ENCODE measurements at regions not wholly inside any gene's neighbourhood (a gene's known extent, or its start where the extent isn't known, plus 50 kb on each side); places are given as distances from the start of the nearest gene placed in this dataset.

DNA sequence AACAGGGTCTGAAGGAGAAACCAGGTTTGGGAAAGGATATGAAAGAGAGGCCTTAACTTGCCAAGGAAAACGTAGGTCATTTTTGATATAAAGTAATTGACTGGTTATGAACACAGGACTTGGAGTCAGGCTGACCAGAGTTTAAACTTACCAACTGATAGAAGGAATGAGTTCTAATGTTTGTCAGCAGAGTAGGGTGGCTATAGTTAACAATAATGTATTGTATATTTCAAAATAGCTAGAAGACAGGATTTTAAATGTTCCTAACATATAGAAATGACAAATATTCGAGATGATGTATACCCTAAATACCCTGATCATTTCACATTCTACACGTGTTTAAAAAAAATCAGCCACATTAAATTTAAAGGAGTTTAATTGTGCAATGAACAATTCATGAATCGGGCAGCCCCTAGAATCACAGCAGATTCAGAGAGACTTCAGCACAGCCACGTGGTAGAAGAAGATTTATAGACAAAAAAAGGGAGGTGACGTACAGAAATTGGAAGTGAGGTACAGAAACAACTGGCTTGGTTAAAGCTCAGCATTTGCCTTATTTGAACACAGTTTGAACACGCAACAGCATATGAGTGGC, 52.5 kb upstream of the PLEKHG7 start:
- Histone ChIP-seq H3K36me3 (ENCODE audit: control insufficient read depth in 1 of 2, insufficient read depth in 2 of 2, low read length in 2 of 2) (no peaks in the 10 kb centered on the region), H3K9me3 (ENCODE audit: control insufficient read depth in 1 of 2, low read length in 2 of 2) (no peaks in the 10 kb centered on the region), H3K27ac (ENCODE audit: low read length) (no peak overlapping the region), H3K4me3 (ENCODE audit: low read depth in 1 of 2, low read length in 2 of 2) (no peak overlapping the region), H3K27me3 (ENCODE audit: low read depth, low read length) (no peaks in the 10 kb centered on the region), H3K4me1 (ENCODE audit: control insufficient read depth in 1 of 2, insufficient read depth in 2 of 2, low read length in 2 of 2) (no peaks in the 10 kb centered on the region)

DNA sequence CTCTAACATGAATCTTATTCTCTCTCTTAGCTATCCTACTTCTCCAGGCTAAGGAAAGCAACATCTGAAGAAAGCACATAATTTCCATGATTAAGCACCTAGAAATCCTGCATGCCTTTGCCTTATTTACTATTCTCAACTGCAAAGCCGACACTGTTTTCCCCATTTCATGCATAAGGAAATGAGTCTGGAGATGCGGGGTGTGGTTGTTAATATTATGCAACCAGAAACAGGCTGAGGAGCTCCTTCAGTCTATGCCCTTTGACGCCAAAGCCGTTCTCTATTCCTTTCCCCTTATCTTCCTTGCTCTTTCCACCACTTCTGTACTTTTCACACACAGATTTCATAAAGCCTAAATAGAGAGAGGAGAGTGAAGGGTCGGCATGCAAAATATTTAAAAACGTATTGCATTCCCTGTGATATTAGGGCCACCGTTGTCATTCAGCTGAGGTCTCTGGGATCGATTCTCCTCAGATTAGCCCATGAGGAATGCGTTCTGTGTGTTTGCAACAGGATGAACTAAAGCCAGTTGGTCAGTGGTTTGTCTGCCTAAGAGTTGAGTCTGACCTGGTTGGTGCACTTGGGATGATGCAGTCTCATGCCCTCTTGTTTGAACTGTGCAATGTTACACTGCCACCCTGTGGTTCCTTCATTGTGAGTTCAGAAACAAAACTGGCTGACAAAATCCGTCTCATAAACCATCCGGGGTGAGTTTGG, 53.1 kb upstream of the PLEKHG7 start:
- Histone ChIP-seq H3K27ac (ENCODE audit: low read length) (no peak overlapping the region), H3K27me3 (ENCODE audit: low read depth, low read length) (no peaks in the 10 kb centered on the region), H3K36me3 (ENCODE audit: control insufficient read depth in 1 of 2, insufficient read depth in 2 of 2, low read length in 2 of 2) (no peaks in the 10 kb centered on the region), H3K9me3 (ENCODE audit: control insufficient read depth in 1 of 2, low read length in 2 of 2) (no peaks in the 10 kb centered on the region), H3K4me1 (ENCODE audit: control insufficient read depth in 1 of 2, insufficient read depth in 2 of 2, low read length in 2 of 2) (no peaks in the 10 kb centered on the region), H3K4me3 (ENCODE audit: low read depth in 1 of 2, low read length in 2 of 2) (no peak overlapping the region)

DNA sequence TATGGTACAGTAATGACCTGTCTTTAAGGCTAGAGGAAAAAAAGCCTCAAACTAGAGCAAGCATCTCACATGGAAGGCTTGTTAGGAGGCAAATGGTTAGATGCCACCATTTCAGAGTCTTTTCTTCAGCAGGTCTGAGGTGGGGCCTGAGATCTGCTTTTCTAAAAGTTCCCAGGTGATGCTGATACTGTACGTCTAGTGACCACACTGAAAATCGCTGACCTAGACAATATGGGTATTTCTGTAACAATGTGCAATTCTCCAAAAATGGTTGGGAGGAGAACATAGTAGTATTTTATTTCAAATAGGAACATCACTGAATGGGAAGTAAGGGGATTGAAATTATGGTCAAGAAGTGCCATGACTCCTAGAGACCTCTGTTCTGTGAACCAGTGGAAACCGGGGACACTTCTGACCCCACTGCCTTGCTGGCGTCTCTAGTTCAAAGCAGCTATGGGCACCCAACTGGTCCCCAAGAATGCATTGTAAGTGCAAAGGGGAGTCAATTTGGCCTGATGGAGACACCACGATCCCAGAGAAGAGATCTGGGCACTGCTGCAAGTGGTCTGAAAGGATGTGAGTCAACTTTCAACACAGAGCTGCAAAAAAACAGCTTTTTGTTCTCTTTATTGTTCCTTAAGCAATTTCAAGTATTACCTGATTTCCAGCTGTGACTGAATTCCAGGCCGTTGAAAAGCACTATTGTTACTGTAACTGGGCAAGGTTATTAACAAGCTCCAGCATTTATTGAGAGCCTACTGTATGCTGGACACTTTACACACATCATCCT, 54.4 kb upstream of the PLEKHG7 start:
- H3K27ac ChIP-seq (ENCODE audit: low read length) = no peak overlapping the region
- no peaks in the 10 kb centered on the region for H3K9me3 ChIP-seq (ENCODE audit: control insufficient read depth in 1 of 2, low read length in 2 of 2)
- no peaks in the 10 kb centered on the region for H3K27me3 ChIP-seq (ENCODE audit: low read depth, low read length)
- no peak overlapping the region for H3K4me3 ChIP-seq (ENCODE audit: low read depth in 1 of 2, low read length in 2 of 2)
- no peaks in the 10 kb centered on the region for H3K4me1 ChIP-seq (ENCODE audit: control insufficient read depth in 1 of 2, insufficient read depth in 2 of 2, low read length in 2 of 2)
- no peaks in the 10 kb centered on the region for H3K36me3 ChIP-seq (ENCODE audit: control insufficient read depth in 1 of 2, insufficient read depth in 2 of 2, low read length in 2 of 2)

DNA sequence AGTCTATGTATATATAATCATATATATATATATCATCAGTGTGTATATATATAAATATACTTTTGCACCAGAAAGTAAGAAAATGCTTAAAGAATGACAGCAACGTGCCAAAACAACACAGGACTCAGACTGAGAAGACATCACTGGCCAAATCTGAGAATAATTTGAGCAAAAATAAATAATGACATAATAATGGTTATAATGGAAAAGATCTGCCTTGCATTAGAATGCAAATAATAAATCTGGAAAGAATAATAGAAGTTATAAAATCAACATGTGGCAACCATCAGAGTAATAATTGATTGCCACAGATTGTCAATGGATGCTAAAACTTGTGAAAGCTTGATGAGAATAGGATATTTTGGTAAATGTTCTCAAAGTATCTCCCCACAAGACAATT, 61.5 kb upstream of the PLEKHG7 start:
- peaks cover 0 to 5% of the 10 kb centered on the region in 2 donors for H3K4me1 ChIP-seq (ENCODE audit: control insufficient read depth in 1 of 2, insufficient read depth in 2 of 2, low read length in 2 of 2)
- no peak overlapping the region for H3K27ac ChIP-seq (ENCODE audit: low read length)
- no peaks in the 10 kb centered on the region for H3K27me3 ChIP-seq (ENCODE audit: low read depth, low read length)
- peaks cover 0 to 3% of the 10 kb centered on the region in 2 donors for H3K9me3 ChIP-seq (ENCODE audit: control insufficient read depth in 1 of 2, low read length in 2 of 2)
- H3K4me3 ChIP-seq (ENCODE audit: low read depth in 1 of 2, low read length in 2 of 2) = no peak overlapping the region
- no peaks in the 10 kb centered on the region for H3K36me3 ChIP-seq (ENCODE audit: control insufficient read depth in 1 of 2, insufficient read depth in 2 of 2, low read length in 2 of 2)

DNA sequence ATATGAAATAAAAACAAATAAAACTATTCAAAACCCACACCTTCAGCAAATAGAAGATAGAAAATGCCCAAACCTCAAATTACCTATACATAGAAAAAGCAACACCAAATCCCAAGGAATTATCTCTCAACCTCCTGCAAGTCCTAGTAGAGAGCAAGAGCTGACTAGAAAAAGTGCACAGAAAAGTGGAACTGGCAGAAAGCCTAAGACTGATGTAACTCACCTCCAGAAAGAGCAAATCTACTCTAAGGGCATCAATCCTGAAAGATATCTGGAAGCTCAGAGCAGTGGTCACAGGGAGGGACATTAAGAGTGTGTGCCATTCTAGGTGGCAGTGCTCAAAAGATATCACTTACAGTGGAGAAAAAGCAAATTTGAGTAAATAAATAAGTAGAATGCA, 62.1 kb upstream of the PLEKHG7 start:
- H3K27ac ChIP-seq (ENCODE audit: low read length) = no peak overlapping the region
- no peaks in the 10 kb centered on the region for H3K36me3 ChIP-seq (ENCODE audit: control insufficient read depth in 1 of 2, insufficient read depth in 2 of 2, low read length in 2 of 2)
- H3K27me3 ChIP-seq (ENCODE audit: low read depth, low read length) = no peaks in the 10 kb centered on the region
- peaks cover 0 to 5% of the 10 kb centered on the region in 2 donors for H3K4me1 ChIP-seq (ENCODE audit: control insufficient read depth in 1 of 2, insufficient read depth in 2 of 2, low read length in 2 of 2)
- H3K4me3 ChIP-seq (ENCODE audit: low read depth in 1 of 2, low read length in 2 of 2) = no peak overlapping the region
- H3K9me3 ChIP-seq (ENCODE audit: control insufficient read depth in 1 of 2, low read length in 2 of 2) = peaks cover 0 to 3% of the 10 kb centered on the region in 2 donors

DNA sequence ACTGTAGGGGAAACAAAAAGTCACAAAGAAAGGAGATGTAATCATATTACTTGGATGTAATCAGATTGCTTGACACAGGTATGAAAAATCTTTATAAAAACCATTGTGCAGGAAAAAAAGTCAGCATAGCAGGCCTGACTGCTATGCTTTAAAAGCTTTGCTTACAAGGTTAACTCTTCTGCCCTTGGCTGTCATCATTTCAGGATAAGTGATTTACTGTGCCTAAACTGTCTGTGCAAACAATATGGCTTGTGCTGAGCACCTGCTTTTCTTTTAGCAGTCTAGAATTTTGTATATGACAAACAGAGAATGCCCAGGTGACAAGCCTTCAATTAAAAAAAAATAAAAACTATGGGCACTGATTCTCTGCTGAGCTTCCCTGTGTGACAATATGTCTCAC, 63.8 kb upstream of the PLEKHG7 start:
- Histone ChIP-seq H3K36me3 (ENCODE audit: control insufficient read depth in 1 of 2, insufficient read depth in 2 of 2, low read length in 2 of 2) (no peaks in the 10 kb centered on the region), H3K27me3 (ENCODE audit: low read depth, low read length) (no peaks in the 10 kb centered on the region), H3K4me3 (ENCODE audit: low read depth in 1 of 2, low read length in 2 of 2) (no peak overlapping the region), H3K9me3 (ENCODE audit: control insufficient read depth in 1 of 2, low read length in 2 of 2) (peaks cover 0 to 3% of the 10 kb centered on the region in 2 donors), H3K4me1 (ENCODE audit: control insufficient read depth in 1 of 2, insufficient read depth in 2 of 2, low read length in 2 of 2) (peaks cover 0 to 5% of the 10 kb centered on the region in 2 donors), H3K27ac (ENCODE audit: low read length) (no peak overlapping the region)

DNA sequence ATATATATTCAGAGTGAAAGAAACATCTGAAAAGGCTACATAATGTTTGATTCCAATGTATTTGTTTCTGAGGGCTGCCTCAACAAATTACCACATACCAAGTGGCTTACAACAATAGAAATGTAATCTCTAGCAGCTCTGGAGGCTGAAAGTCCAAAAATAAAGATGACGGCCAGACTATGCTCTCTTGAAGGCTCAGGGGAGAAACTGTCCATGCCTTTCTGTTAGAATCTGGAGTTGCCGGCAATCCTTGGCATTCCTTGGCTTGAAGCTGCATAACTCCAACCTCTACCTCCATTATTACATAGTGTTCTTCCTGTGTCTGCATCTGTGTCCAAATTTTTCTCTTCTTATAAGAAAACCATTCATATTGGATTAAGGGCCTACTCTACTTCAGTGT, 68.1 kb upstream of the PLEKHG7 start:
- Histone ChIP-seq H3K4me3 (ENCODE audit: low read depth in 1 of 2, low read length in 2 of 2) (no peak overlapping the region), H3K4me1 (ENCODE audit: control insufficient read depth in 1 of 2, insufficient read depth in 2 of 2, low read length in 2 of 2) (peaks cover 0 to 5% of the 10 kb centered on the region in 2 donors), H3K36me3 (ENCODE audit: control insufficient read depth in 1 of 2, insufficient read depth in 2 of 2, low read length in 2 of 2) (no peaks in the 10 kb centered on the region), H3K27me3 (ENCODE audit: low read depth, low read length) (no peaks in the 10 kb centered on the region), H3K9me3 (ENCODE audit: control insufficient read depth in 1 of 2, low read length in 2 of 2) (no peaks in the 10 kb centered on the region), H3K27ac (ENCODE audit: low read length) (no peak overlapping the region)

DNA sequence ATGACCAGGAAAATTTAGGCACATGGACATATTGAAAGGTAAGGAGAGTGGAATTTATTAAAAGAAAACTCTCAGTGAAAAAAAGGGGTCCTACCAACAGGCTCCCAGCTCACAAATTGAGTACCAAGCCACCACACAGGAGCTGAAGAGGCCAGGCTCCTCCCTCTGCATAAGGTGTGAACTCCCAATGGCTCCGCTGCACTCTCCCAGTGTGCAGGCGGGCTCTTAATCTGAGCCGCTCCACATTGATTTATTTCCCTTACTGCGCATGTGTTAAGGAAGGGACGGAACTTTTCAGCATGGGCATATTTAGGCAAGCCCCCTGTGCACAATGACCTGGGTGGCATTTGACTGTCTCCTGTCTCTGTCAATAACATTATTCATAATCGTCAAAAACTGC, 68.6 kb upstream of the PLEKHG7 start:
- Histone ChIP-seq H3K27me3 (ENCODE audit: low read depth, low read length) (no peaks in the 10 kb centered on the region), H3K36me3 (ENCODE audit: control insufficient read depth in 1 of 2, insufficient read depth in 2 of 2, low read length in 2 of 2) (no peaks in the 10 kb centered on the region), H3K4me1 (ENCODE audit: control insufficient read depth in 1 of 2, insufficient read depth in 2 of 2, low read length in 2 of 2) (peaks cover 0 to 3% of the 10 kb centered on the region in 2 donors)

DNA sequence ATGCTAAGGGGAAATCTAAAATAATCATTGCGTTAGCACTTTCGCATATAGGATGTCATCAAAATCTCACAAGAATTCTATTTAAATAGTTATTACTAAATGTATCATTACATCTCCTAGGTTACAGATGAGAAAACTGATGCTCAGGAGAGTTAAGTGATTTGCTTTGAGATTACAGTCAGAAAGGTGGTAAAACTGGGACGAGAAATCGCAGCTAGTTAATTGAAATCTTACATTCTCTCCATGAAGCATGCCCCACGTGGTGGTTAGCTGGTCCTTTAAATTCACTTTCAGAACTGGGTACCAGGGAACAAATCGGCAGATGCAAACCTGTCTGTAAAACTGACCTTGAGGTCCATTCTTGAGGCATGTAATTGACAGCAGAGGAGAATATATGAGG, 71.8 kb upstream of the PLEKHG7 start:
- Histone ChIP-seq H3K4me1 (ENCODE audit: control insufficient read depth in 1 of 2, insufficient read depth in 2 of 2, low read length in 2 of 2) (no peaks in the 10 kb centered on the region), H3K4me3 (ENCODE audit: low read depth in 1 of 2, low read length in 2 of 2) (no peak overlapping the region), H3K36me3 (ENCODE audit: control insufficient read depth in 1 of 2, insufficient read depth in 2 of 2, low read length in 2 of 2) (no peaks in the 10 kb centered on the region), H3K27ac (ENCODE audit: low read length) (no peak overlapping the region), H3K27me3 (ENCODE audit: low read depth, low read length) (no peaks in the 10 kb centered on the region), H3K9me3 (ENCODE audit: control insufficient read depth in 1 of 2, low read length in 2 of 2) (no peaks in the 10 kb centered on the region)

More for the DNA sequence above, 68.6 kb upstream of the PLEKHG7 start:
- no peak overlapping the region for H3K4me3 ChIP-seq (ENCODE audit: low read depth in 1 of 2, low read length in 2 of 2)
- H3K9me3 ChIP-seq (ENCODE audit: control insufficient read depth in 1 of 2, low read length in 2 of 2) = no peaks in the 10 kb centered on the region
- no peak overlapping the region for H3K27ac ChIP-seq (ENCODE audit: low read length)

DNA sequence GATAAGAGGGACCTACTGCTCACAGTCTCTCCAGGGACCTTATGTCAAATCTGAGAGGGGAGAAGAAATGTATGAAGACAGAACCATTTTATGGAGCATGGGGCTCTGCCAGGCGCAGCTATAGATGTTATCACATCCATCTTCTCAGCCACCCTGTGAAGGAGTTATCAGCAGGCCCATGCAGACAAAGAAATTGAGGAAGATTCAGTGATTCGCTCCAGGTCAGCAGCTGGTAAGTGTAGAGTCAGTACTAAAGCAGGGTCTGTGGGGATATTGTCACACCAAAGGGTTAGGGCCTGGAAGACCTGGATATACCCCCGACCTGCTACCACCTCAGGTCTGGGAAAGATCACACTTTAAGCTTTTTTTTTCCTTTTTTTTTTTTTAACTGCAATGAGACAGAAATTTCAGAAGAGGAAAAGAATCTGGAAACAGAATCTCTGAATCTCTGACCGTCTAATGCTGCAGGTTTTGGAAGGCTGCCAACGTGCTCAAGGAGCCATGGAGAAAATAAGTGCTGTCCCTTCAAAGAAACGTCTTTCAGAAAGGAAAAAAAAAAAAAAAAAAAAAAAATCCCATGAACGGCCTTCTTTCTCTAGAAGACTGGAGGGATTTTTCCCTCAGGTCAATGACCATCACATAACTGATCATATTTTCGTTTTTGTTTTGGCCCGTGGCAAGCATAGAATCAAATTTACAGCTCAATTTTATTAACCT, 73.3 kb upstream of the PLEKHG7 start:
- Histone ChIP-seq H3K27ac (ENCODE audit: low read length) (no peak overlapping the region), H3K36me3 (ENCODE audit: control insufficient read depth in 1 of 2, insufficient read depth in 2 of 2, low read length in 2 of 2) (no peaks in the 10 kb centered on the region), H3K27me3 (ENCODE audit: low read depth, low read length) (no peaks in the 10 kb centered on the region), H3K4me3 (ENCODE audit: low read depth in 1 of 2, low read length in 2 of 2) (no peak overlapping the region), H3K9me3 (ENCODE audit: control insufficient read depth in 1 of 2, low read length in 2 of 2) (no peaks in the 10 kb centered on the region), H3K4me1 (ENCODE audit: control insufficient read depth in 1 of 2, insufficient read depth in 2 of 2, low read length in 2 of 2) (no peaks in the 10 kb centered on the region)

DNA sequence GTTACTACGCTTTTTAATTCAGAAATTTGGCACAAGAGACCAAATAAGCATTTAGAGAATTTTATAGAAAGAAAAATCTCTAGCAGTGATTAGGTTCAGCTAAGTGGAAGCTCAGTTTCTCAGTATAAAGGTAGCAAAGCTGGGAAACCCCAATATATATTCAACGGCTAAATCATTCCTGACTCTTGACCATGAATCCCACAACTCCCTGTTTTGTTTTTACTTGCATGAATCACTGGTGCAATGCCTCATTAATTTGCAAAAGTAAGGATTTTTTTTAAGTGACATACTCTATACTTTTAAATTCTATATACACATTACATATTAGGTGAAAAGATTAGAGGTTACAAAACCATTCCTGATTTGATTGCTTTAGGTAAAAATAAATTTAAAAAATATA, 74.3 kb upstream of the PLEKHG7 start:
- H3K9me3 ChIP-seq (ENCODE audit: control insufficient read depth in 1 of 2, low read length in 2 of 2) = no peaks in the 10 kb centered on the region
- no peaks in the 10 kb centered on the region for H3K4me1 ChIP-seq (ENCODE audit: control insufficient read depth in 1 of 2, insufficient read depth in 2 of 2, low read length in 2 of 2)
- H3K4me3 ChIP-seq (ENCODE audit: low read depth in 1 of 2, low read length in 2 of 2) = no peak overlapping the region
- no peaks in the 10 kb centered on the region for H3K27me3 ChIP-seq (ENCODE audit: low read depth, low read length)
- H3K36me3 ChIP-seq (ENCODE audit: control insufficient read depth in 1 of 2, insufficient read depth in 2 of 2, low read length in 2 of 2) = no peaks in the 10 kb centered on the region
- no peak overlapping the region for H3K27ac ChIP-seq (ENCODE audit: low read length)

All from muscle layer of duodenum (tissue), 2 donors.